ENCODE measurements at regions not wholly inside any gene's neighbourhood (a gene's known extent, or its start where the extent isn't known, plus 50 kb on each side); places are given as distances from the start of the nearest gene placed in this dataset.

DNA sequence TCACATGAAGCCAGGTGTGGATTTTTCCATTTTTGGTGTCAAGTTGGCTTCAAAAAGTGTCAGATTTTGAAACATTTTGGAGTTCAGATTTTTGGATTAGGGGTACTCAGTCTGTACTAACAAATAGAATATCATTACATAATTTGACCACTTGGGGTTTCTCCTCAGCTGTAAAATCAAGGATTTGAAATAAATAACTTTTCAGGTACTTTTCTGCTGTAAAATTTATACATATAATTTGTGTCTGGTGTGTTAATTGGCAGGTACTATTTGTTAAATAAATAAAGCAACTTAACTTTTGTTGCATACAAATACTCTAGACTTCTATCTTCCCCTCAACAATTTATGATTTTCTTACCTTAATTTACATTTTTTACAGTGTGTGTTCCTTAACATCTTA lies 234.1 kb upstream of the PRICKLE1 start:
- DNase-seq (ENCODE audit: low read depth in 4 of 4, low spot score in 3 of 4), result no peak

DNA sequence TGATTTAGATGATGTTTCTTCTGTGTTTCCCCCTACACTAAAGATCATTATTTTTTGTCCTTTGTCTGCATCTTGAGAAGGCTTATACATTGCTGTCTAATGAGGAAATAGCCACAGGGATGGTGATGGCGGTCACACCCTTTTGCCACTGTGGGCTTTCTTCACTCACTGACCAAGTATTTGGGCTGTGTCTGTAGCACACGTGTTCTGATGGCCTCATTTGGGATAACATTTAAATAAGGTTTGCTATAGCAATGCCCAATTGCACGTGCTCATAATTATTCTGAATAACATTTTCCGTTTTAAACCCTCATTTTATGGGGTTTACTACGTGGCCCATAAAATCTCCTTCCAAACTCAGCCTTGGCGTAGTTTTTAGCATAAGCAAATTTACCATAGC lies 230.3 kb upstream of the PRICKLE1 start:
- no peak for DNase-seq (ENCODE audit: low read depth in 4 of 4, low spot score in 3 of 4)

GRCh38 chr12:42815068-42815467 lies 225.5 kb upstream of the PRICKLE1 start:
- no peak for DNase-seq (ENCODE audit: low read depth in 4 of 4, low spot score in 3 of 4)

DNA sequence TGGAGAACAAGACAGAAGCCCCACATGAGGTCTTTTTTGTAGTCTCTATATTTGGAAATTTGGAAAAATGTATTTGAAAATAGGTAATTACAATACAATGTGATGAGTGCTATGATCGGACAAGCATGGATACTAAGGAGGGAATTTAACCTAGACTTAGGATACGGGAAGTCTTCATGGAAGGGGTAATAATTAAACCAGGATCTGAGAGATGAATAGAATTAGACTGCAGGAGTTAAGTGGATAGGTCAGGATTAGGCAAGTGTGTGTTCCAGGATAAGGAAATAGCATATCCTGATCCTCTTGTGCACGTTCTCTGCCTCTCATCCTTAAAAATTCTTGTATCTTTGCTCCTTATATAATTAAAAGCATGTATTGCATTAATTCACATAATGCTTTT lies 223.3 kb upstream of the PRICKLE1 start:
- DNase-seq (ENCODE audit: low read depth in 4 of 4, low spot score in 3 of 4), result no peak

- DNase-seq (ENCODE audit: low read depth in 4 of 4, low spot score in 3 of 4), result no peak
Observed at GRCh38 chr12:42812086-42812485, 222.5 kb upstream of the PRICKLE1 start.

DNA sequence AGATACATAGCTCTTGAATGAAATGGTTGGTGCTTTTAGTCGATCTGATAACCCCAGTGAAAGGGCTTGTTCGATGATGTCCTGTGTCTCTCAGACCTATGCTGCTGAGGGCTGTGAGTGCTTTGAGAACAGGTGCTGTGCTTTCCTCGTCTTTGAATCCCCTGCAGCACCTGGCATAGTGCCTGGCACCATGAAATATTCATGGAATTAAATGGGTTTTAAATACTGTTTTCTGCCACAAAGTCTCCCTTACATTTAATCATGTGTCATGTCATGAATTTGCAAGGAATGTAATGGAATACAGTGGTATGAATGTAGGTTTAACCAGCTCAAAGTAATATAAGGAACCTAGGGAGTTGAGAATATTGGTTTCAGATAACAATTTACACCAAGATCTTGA lies 220.5 kb upstream of the PRICKLE1 start:
- no peak for DNase-seq (ENCODE audit: low read depth in 4 of 4, low spot score in 3 of 4)

DNA sequence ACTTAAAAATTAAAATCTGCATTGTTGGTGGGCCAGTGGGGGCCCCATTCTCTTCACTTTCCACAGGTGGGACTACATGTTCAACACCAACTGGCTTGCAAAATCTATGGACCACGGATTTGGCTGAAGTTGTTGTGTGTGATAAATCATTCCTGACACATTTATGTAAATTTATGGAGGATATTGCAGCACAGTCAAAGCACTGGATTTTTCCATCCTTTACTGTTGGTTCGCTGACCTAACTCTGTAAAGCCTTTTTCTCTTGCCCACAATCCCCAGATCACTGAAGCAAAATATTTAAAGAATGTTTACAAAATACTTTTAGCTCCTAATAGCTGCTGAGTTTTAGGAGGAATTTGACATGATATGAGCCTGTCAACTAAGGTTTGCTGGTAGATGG lies 219.7 kb upstream of the PRICKLE1 start:
- DNase-seq (ENCODE audit: low read depth in 4 of 4, low spot score in 3 of 4), result no peak

- DNase-seq (ENCODE audit: low read depth in 4 of 4, low spot score in 3 of 4), result no peak
Observed at GRCh38 chr12:42807766-42808165, 218.2 kb upstream of the PRICKLE1 start.

GRCh38 chr12:42807251-42807650 lies 217.7 kb upstream of the PRICKLE1 start:
- DNase-seq (ENCODE audit: low read depth in 4 of 4, low spot score in 3 of 4), result no peak

GRCh38 chr12:42804928-42805327 lies 215.4 kb upstream of the PRICKLE1 start:
- DNase-seq (ENCODE audit: low read depth in 4 of 4, low spot score in 3 of 4), result no peak

GRCh38 chr12:42802785-42803189 lies 213.2 kb upstream of the PRICKLE1 start:
- DNase-seq (ENCODE audit: low read depth in 4 of 4, low spot score in 3 of 4), result no peak

- DNase-seq (ENCODE audit: low read depth in 4 of 4, low spot score in 3 of 4), result no peak
Observed at GRCh38 chr12:42801271-42801670, 211.7 kb upstream of the PRICKLE1 start.

DNA sequence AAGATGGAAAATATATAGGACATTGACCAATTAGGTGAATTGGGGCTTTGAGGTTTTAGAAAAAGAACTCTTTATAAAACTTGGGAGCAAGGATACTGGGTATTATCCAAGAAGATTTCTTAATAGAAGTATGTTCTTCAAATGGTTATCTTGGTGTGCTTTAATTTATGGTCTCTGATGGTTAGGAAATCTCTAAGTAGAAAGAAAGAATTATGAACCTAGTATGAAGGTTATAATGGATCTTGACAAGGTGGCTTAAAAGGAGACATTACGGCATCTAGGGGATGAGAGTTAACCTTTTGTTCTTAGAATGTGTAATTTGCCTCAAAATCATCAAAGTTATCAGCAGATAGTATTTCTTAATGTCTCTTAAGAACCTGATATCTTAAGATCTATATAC lies 210.4 kb upstream of the PRICKLE1 start:
- DNase-seq (ENCODE audit: low read depth in 4 of 4, low spot score in 3 of 4), result no peak

DNA sequence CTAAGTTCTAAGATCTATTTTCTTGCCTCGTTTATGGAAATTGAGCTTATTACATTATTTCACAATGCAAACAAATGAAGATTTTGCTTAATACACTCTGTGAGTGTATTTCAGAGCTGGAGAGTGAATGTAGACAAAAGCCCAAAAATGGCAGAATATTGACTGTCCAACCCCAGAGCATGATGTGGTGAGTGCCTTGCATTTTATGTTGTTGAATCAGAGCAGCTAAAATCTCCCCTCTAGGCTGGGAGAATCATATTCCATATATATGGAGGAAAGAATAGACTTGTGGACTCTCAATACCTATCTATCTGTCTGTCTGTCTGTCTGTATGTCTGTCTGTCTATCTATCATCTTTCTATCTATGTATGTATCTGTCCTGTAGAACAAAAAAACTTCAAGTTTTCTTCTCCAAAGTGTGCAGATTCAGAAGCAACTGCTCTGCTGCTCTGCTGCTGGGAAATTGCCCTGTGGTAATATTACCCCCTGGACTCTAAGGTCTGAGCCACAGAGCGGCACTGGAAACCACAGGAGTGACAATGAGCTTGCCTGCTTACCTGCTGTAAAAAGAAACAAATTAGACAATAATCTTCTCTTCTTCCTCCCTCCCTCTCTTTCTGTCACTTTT lies 209.4 kb upstream of the PRICKLE1 start:
- no peak for DNase-seq (ENCODE audit: low read depth in 4 of 4, low spot score in 3 of 4)

- DNase-seq (ENCODE audit: low read depth in 4 of 4, low spot score in 3 of 4), result no peak
Observed at GRCh38 chr12:42794806-42795205, 205.3 kb upstream of the PRICKLE1 start.

DNA sequence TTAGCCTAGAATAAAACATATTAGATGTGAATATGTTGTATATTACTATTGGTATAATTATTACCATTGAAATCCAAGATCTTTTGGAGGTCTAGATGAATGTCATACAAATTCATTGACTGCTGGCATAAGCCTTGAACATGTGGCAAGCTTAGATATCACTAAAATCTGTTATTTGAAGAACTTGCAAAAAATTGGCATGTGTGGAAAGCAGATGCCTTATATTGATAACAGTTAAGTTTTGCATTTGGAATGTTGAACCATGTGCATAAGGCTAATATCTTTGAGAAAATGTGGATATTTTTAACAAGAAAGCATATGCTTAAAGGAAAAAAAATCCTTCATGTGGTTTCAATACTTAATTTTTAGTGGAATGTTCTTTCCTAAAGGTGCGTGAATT lies 203.6 kb upstream of the PRICKLE1 start:
- DNase-seq (ENCODE audit: low read depth in 4 of 4, low spot score in 3 of 4), result no peak

GRCh38 chr12:42792265-42792664 lies 202.7 kb upstream of the PRICKLE1 start:
- DNase-seq (ENCODE audit: low read depth in 4 of 4, low spot score in 3 of 4), result no peak

- no peak for DNase-seq (ENCODE audit: low read depth in 4 of 4, low spot score in 3 of 4)
Observed at GRCh38 chr12:42791399-42791798, 201.9 kb upstream of the PRICKLE1 start.

- no peak for DNase-seq (ENCODE audit: low read depth in 4 of 4, low spot score in 3 of 4)
Observed at GRCh38 chr12:42790761-42791151, 201.2 kb upstream of the PRICKLE1 start.

DNA sequence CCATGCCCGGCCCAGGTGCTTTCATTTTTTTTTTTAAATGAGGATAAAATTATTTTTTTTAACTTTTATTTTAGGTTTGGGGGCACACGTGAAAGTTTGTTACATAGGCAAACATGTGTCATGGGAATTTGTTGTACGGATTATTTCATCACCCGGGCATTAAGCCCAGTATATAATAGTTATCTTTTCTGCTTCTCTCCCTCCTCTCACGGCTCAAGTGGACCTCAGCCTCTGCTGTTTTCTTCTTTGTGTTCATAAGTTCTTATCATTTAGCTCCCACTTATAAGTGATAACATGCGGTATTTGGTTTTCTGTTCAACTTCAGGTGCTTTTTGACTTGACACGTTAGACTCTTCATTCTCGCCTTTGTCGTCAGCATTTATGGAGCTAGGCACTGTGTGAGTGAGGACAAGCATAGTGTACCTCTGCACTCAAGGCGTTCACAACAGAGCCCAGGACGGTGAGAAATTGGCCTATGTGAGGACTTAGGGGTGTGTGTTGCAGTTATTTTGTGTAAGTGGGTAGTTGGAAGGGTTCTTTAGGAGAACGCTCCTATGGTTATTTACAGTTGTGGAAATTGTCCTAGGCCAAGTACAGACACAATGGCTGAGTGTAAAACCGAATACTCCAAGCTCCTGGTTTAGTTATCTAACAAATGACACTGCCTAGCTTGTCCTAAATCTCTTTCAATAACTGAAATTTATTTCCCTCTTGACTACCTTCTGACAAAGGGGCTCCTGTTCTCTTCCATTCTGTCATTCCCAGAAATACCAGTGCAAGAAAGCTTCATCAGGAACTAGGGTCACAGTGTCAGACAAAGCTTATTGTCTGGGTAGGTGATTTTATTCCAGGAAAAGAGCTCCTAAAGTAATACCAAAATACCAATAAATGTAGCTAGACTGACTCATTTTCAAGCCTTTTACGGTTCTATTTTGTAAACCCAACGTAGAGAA lies 200.5 kb upstream of the PRICKLE1 start:
- no peak for DNase-seq (ENCODE audit: low read depth in 4 of 4, low spot score in 3 of 4)

GRCh38 chr12:42786400-42787148 lies 197.0 kb upstream of the PRICKLE1 start:
- DNase-seq (ENCODE audit: low read depth in 4 of 4, low spot score in 3 of 4), result no peak
